ENCODE measurements at regions not wholly inside any gene's neighbourhood (a gene's known extent, or its start where the extent isn't known, plus 50 kb on each side); places are given as distances from the start of the nearest gene placed in this dataset.

DNA sequence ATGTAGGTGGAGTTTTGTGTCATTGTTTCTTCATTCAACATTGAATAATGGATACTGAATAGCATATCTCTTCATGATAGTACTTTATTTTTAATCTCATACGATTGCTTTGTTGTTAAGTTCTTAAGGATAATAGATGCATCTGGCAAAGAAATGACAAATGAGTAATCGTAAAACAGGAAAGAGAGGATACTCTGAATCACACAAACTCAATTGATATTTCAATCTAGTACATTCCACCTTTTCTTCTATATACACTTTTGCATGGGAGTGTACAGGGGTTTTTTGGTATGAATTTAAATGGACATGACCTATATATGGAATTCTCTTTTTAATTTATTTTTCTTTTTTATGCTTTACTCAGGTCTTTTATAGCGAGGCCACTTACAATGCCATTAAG, 186.9 kb upstream of the STK26 start:
- no peak for ATAC-seq
- TF ChIP-seq TCF4 (CRISPR knock-in tag; IDR thresholded peaks at IDR 0.05; ENCODE audit: borderline replicate concordance), result no peak
- no peak for TF ChIP-seq OSR1 (CRISPR knock-in tag; IDR thresholded peaks at IDR 0.05)
- TF ChIP-seq, protein P1, sequence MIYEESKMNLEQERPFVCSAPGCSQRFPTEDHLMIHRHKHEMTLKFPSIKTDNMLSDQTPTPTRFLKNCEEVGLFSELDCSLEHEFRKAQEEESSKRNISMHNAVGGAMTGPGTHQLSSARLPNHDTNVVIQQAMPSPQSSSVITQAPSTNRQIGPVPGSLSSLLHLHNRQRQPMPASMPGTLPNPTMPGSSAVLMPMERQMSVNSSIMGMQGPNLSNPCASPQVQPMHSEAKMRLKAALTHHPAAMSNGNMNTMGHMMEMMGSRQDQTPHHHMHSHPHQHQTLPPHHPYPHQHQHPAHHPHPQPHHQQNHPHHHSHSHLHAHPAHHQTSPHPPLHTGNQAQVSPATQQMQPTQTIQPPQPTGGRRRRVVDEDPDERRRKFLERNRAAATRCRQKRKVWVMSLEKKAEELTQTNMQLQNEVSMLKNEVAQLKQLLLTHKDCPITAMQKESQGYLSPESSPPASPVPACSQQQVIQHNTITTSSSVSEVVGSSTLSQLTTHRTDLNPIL (CRISPR knock-in tag; IDR thresholded peaks at IDR 0.05; ENCODE audit: low read depth), result no peak
- no peak for TF ChIP-seq ZC3H10 (CRISPR knock-in tag; IDR thresholded peaks at IDR 0.05)
- no peak for TF ChIP-seq ARNTL (CRISPR knock-in tag; IDR thresholded peaks at IDR 0.05; ENCODE audit: borderline replicate concordance, low read depth)
- no peak for TF ChIP-seq RARB (CRISPR knock-in tag; IDR thresholded peaks at IDR 0.05)
- no peak for TF ChIP-seq SNAI2 (CRISPR knock-in tag; IDR thresholded peaks at IDR 0.05)
- no peak for TF ChIP-seq ISL1 (CRISPR knock-in tag; IDR thresholded peaks at IDR 0.05)
- TF ChIP-seq, protein P2, sequence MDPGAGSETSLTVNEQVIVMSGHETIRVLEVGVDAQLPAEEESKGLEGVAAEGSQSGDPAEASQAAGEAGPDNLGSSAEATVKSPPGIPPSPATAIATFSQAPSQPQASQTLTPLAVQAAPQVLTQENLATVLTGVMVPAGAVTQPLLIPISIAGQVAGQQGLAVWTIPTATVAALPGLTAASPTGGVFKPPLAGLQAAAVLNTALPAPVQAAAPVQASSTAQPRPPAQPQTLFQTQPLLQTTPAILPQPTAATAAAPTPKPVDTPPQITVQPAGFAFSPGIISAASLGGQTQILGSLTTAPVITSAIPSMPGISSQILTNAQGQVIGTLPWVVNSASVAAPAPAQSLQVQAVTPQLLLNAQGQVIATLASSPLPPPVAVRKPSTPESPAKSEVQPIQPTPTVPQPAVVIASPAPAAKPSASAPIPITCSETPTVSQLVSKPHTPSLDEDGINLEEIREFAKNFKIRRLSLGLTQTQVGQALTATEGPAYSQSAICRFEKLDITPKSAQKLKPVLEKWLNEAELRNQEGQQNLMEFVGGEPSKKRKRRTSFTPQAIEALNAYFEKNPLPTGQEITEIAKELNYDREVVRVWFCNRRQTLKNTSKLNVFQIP (CRISPR knock-in tag; IDR thresholded peaks at IDR 0.05; ENCODE audit: borderline replicate concordance, low read depth), result no peak
- TF ChIP-seq PPARA (CRISPR knock-in tag; IDR thresholded peaks at IDR 0.05; ENCODE audit: borderline replicate concordance), result no peak
- TF ChIP-seq, protein P3, sequence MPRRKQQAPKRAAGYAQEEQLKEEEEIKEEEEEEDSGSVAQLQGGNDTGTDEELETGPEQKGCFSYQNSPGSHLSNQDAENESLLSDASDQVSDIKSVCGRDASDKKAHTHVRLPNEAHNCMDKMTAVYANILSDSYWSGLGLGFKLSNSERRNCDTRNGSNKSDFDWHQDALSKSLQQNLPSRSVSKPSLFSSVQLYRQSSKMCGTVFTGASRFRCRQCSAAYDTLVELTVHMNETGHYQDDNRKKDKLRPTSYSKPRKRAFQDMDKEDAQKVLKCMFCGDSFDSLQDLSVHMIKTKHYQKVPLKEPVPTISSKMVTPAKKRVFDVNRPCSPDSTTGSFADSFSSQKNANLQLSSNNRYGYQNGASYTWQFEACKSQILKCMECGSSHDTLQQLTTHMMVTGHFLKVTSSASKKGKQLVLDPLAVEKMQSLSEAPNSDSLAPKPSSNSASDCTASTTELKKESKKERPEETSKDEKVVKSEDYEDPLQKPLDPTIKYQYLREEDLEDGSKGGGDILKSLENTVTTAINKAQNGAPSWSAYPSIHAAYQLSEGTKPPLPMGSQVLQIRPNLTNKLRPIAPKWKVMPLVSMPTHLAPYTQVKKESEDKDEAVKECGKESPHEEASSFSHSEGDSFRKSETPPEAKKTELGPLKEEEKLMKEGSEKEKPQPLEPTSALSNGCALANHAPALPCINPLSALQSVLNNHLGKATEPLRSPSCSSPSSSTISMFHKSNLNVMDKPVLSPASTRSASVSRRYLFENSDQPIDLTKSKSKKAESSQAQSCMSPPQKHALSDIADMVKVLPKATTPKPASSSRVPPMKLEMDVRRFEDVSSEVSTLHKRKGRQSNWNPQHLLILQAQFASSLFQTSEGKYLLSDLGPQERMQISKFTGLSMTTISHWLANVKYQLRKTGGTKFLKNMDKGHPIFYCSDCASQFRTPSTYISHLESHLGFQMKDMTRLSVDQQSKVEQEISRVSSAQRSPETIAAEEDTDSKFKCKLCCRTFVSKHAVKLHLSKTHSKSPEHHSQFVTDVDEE (CRISPR knock-in tag; IDR thresholded peaks at IDR 0.05), result no peak
- no peak for TF ChIP-seq ZFP30 (CRISPR knock-in tag; IDR thresholded peaks at IDR 0.05)
- no peak for TF ChIP-seq CSDC2 (CRISPR knock-in tag; IDR thresholded peaks at IDR 0.05)
- TF ChIP-seq ZNF8 (CRISPR knock-in tag; IDR thresholded peaks at IDR 0.05), result no peak
- TF ChIP-seq ZFP3 (CRISPR knock-in tag; IDR thresholded peaks at IDR 0.05), result no peak
- TF ChIP-seq ESRRG (CRISPR knock-in tag; IDR thresholded peaks at IDR 0.05), result no peak
- no peak for TF ChIP-seq BACH2 (CRISPR knock-in tag; IDR thresholded peaks at IDR 0.05; ENCODE audit: borderline replicate concordance)
- TF ChIP-seq GLIS3 (CRISPR knock-in tag; IDR thresholded peaks at IDR 0.05), result no peak
- TF ChIP-seq TOX (CRISPR knock-in tag; IDR thresholded peaks at IDR 0.05; ENCODE audit: borderline replicate concordance), result no peak

DNA sequence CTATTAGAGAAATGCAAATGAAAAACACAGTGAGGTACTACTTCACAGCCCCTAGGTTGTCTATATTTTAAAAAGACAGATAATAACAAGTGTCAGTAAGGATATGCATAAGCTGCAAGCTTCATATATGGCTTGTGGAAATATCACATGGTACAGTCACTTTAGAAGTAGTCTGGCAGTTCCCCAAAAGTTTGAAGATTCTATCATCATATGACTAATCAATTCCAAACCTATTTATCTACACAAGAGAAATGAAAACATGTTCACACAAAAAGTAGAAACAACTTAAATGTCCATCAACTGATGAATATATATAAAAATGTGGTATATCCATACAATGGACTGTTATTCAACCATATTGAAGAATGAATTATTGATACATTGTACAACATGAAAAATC, 185.8 kb upstream of the STK26 start:
- ATAC-seq, result no peak
- TF ChIP-seq, protein P1 (CRISPR knock-in tag; IDR thresholded peaks at IDR 0.05; ENCODE audit: low read depth), result no peak

DNA sequence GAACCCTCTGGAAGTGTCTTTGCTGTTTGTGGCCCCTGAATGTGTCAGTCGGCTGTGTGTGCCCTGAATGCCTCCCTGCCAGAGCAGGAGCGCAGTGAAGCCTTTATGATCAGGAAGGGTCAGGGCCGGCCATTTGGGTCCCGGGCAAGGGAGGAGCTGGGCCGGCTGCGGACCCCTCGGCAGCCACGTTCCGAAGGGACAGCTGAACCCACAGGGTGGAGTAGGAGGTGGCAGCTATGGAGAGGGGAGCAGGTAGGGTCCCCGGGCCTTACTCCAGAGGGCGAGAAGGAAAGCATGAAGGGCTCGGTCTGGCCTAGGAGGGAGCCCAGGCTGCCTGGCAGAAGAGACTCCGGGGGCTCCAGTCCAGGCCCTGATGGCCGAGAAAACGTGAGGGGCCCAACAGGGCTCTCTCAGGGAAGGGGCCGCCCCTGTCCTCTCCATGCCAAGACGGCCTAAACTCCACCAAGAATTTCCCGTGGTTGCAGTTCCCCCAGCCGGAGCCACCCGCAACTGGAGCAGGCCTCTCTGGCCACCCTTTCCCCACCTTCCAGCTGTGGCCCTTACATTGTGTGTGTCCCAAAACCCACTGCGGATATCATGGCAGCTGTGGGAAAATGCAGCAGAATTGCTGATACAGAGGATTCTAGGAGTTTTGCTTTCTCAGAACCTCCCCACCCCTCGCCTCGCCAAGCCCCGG, 182.2 kb upstream of the STK26 start:
- ATAC-seq, result peak; percentile 59; the same call in 2 of the 3 replicates
- TF ChIP-seq, protein P3 (CRISPR knock-in tag; IDR thresholded peaks at IDR 0.05), result no peak

Data from SK-N-SH treated with all-trans-retinoic acid at 6 μM for 48 hours (cell line).